Neutrophil (primary cell): ENCODE measurements at regions not wholly inside any gene's neighbourhood (a gene's known extent, or its start where the extent isn't known, plus 50 kb on each side); places are given as distances from the start of the nearest gene placed in this dataset.
"Not testable (repeated sequence)": the region's sequence is repeated elsewhere in the genome, so short reads cannot be mapped to it uniquely, and the experiment has no call there.

ENCODE experiments used
- H3K27ac ChIP-seq: fragments of 200-600 bp; sonication (generic); 2 replicates; pipeline ENCODE4 v1.5.1; 2016; ENCODE audit warnings: mild to moderate bottlenecking, moderate library complexity
- H3K27me3 ChIP-seq: fragments of 200-600 bp; sonication (generic); 2 replicates; pipeline ENCODE4 v1.6.0; 2016; ENCODE audit warnings: mild to moderate bottlenecking
- H3K36me3 ChIP-seq: fragments of 200-600 bp; sonication (generic); 2 replicates; pipeline ENCODE4 v1.5.1; 2017
- H3K4me1 ChIP-seq, 2 experiments: fragments of 200-600 bp in 1 of 2; sonication (generic) in 1 of 2; 1 replicate in 1 of 2; 2 replicates in 1 of 2; pipeline versions ENCODE4 v1.5.1 to v1.6.1; 2013 to 2016; ENCODE audit warnings: low read depth in 1 of 2, low read length in 1 of 2, mild to moderate bottlenecking in 1 of 2, moderate library complexity in 1 of 2; ENCODE audit not compliant: control insufficient read depth in 1 of 2, insufficient read depth in 1 of 2
- H3K4me3 ChIP-seq, 2 experiments: fragments of 200-600 bp in 1 of 2; sonication (generic) in 1 of 2; 1 replicate in 1 of 2; 2 replicates in 1 of 2; pipeline ENCODE4 v1.5.1; 2013 to 2016; ENCODE audit warnings: low read depth in 1 of 2, low read length in 1 of 2, mild to moderate bottlenecking in 1 of 2, moderate library complexity in 1 of 2
- H3K9me3 ChIP-seq: fragments of 200-600 bp; sonication (generic); 2 replicates; pipeline ENCODE4 v1.5.1; 2016
- CTCF ChIP-seq: fragments of 200-600 bp; sonication (generic); IDR thresholded peaks from 2 replicates; pipeline ENCODE4 v1.5.1; 2016; ENCODE audit warnings: antibody characterized with exemption

- TF ChIP-seq CTCF, result no peak
- Histone ChIP-seq H3K27me3 (no peaks in the 10 kb centered on the region), H3K9me3 (no peaks in the 10 kb centered on the region), H3K27ac (no peak overlapping the region), H3K36me3 (no peaks in the 10 kb centered on the region), H3K4me3 (no peak overlapping the region), H3K4me1 (peaks cover 5 to 8% of the 10 kb centered on the region in 2 experiments)
Observed at GRCh38 chrX:123088331-123088730, 95.7 kb upstream of the GRIA3 start.

- no peak for TF ChIP-seq CTCF
- Histone ChIP-seq H3K27ac (no peak overlapping the region), H3K27me3 (no peaks in the 10 kb centered on the region)
Observed at GRCh38 chrX:123088930-123089329, 95.1 kb upstream of the GRIA3 start.

GRCh38 chrX:123093792-123094191, 90.3 kb upstream of the GRIA3 start:
- no peaks in the 10 kb centered on the region for H3K4me1 ChIP-seq
- no peak for TF ChIP-seq CTCF
- H3K27me3 ChIP-seq, result no peaks in the 10 kb centered on the region
- H3K27ac ChIP-seq, result no peak overlapping the region
- H3K36me3 ChIP-seq, result no peaks in the 10 kb centered on the region
- H3K4me3 ChIP-seq, result no peak overlapping the region
- H3K9me3 ChIP-seq, result no peaks in the 10 kb centered on the region

More at GRCh38 chrX:123088930-123089329, 95.1 kb upstream of the GRIA3 start:
- no peaks in the 10 kb centered on the region for H3K9me3 ChIP-seq
- no peak overlapping the region for H3K4me3 ChIP-seq
- H3K4me1 ChIP-seq, result peaks cover 5 to 8% of the 10 kb centered on the region in 2 experiments
- no peaks in the 10 kb centered on the region for H3K36me3 ChIP-seq

GRCh38 chrX:123108513-123109427, 75.3 kb upstream of the GRIA3 start:
- no peak for TF ChIP-seq CTCF
- Histone ChIP-seq H3K4me3 (no peak overlapping the region), H3K9me3 (no peaks in the 10 kb centered on the region), H3K4me1 (no peaks in the 10 kb centered on the region), H3K36me3 (no peaks in the 10 kb centered on the region), H3K27me3 (no peaks in the 10 kb centered on the region), H3K27ac (no peak overlapping the region)

GRCh38 chrX:123121241-123121640, 62.8 kb upstream of the GRIA3 start:
- TF ChIP-seq CTCF, result no peak
- no peaks in the 10 kb centered on the region for H3K9me3 ChIP-seq
- H3K27me3 ChIP-seq, result no peaks in the 10 kb centered on the region
- H3K4me1 ChIP-seq, result no peaks in the 10 kb centered on the region
- H3K36me3 ChIP-seq, result no peaks in the 10 kb centered on the region
- H3K4me3 ChIP-seq, result no peak overlapping the region
- no peak overlapping the region for H3K27ac ChIP-seq

- not testable (repeated sequence) for H3K4me1 ChIP-seq, H3K36me3 ChIP-seq, H3K4me3 ChIP-seq, H3K27me3 ChIP-seq, H3K27ac ChIP-seq, H3K9me3 ChIP-seq
Observed at GRCh38 chrX:123129805-123130204, 54.3 kb upstream of the GRIA3 start.
